Colonic mucosa (tissue), 4 donors: ENCODE measurements at regions not wholly inside any gene's neighbourhood (a gene's known extent, or its start where the extent isn't known, plus 50 kb on each side); places are given as distances from the start of the nearest gene placed in this dataset.

ENCODE experiments used
- DNase-seq: peaks from one replicate; pipeline ENCODE4 v3.0.0-alpha.2; 2020
- H3K27ac ChIP-seq: fragments of 200-600 bp; one replicate; pipeline ENCODE4 v1.8.0; 2021
- H3K27me3 ChIP-seq: fragments of 200-600 bp; one replicate; pipeline ENCODE4 v1.8.0; 2021
- H3K36me3 ChIP-seq: fragments of 200-600 bp; one replicate; pipeline ENCODE4 v1.8.0; 2021
- H3K4me1 ChIP-seq: fragments of 200-600 bp; one replicate; pipeline ENCODE4 v1.8.0; 2021; ENCODE audit warnings: mild to moderate bottlenecking
- H3K4me3 ChIP-seq: fragments of 200-600 bp; one replicate; pipeline ENCODE4 v1.8.0; 2021
- H3K9ac ChIP-seq, 2 donors: one replicate each; pipeline ENCODE4 v1.7.0; 2013; ENCODE audit warnings: control low read depth in 2 of 2, low read depth in 2 of 2, low read length in 2 of 2
- H3K9me3 ChIP-seq: fragments of 200-600 bp; one replicate; pipeline ENCODE4 v1.8.0; 2021
- CTCF ChIP-seq: fragments of 200-600 bp; IDR thresholded peaks from one replicate; pipeline ENCODE4 v1.8.0; 2022; ENCODE audit warnings: antibody characterized with exemption, mild to moderate bottlenecking
- intact Hi-C: fragments of 100-400 bp; cut with DNase I; formaldehyde crosslinking; loops from one replicate; pipeline ENCODE4 v1.14.1; 2022
- donor health status: healthy.
- donor health status: DM: no; HTN: no; CAD: no.
- donor health status: DM: no; HTN: no; CAD: no.

GRCh38 chr17:77887110-77887463 lies 71.4 kb upstream of the TNRC6C start:
- H3K4me1 ChIP-seq = no peaks in the 10 kb centered on the region
- H3K4me3 ChIP-seq = no peak overlapping the region
- H3K27me3 ChIP-seq = peaks cover 17% of the 10 kb centered on the region
- DNase-seq = no peak
- no peak for TF ChIP-seq CTCF
- H3K9ac ChIP-seq = peak overlapping the region; percentile 1 to 44
- H3K27ac ChIP-seq = no peak overlapping the region
- H3K36me3 ChIP-seq = no peaks in the 10 kb centered on the region
- H3K9me3 ChIP-seq = no peaks in the 10 kb centered on the region
- intact Hi-C loops = no loop called here

- no peaks in the 10 kb centered on the region for H3K9me3 ChIP-seq
- no peaks in the 10 kb centered on the region for H3K4me1 ChIP-seq
- H3K27ac ChIP-seq = peak overlapping the region; percentile 12
- intact Hi-C loops = no loop called here
- no peaks in the 10 kb centered on the region for H3K36me3 ChIP-seq
- TF ChIP-seq CTCF = no peak
- peaks cover 17% of the 10 kb centered on the region for H3K27me3 ChIP-seq
- peak overlapping the region; percentile 44 to 53 for H3K9ac ChIP-seq
- peak; percentile 62 for DNase-seq
- peak overlapping the region; percentile 28 for H3K4me3 ChIP-seq
These were observed 70.8 kb upstream of the TNRC6C start for GRCh38 chr17:77887464-77888241.

- Histone ChIP-seq H3K4me1 (no peaks in the 10 kb centered on the region), H3K27me3 (peaks cover 17% of the 10 kb centered on the region), H3K27ac (peak overlapping the region; percentile 12), H3K9ac (peak overlapping the region; percentile 44 to 53), H3K9me3 (no peaks in the 10 kb centered on the region), H3K36me3 (no peaks in the 10 kb centered on the region), H3K4me3 (peak overlapping the region; percentile 28)
- TF ChIP-seq CTCF = no peak
- no peak for DNase-seq
- intact Hi-C loops = no loop called here
These were observed 70.0 kb upstream of the TNRC6C start for GRCh38 chr17:77888242-77889134.

GRCh38 chr17:77889135-77889505 lies 69.4 kb upstream of the TNRC6C start:
- H3K27me3 ChIP-seq = peaks cover 17% of the 10 kb centered on the region
- H3K27ac ChIP-seq = no peak overlapping the region
- no peaks in the 10 kb centered on the region for H3K4me1 ChIP-seq
- no peaks in the 10 kb centered on the region for H3K9me3 ChIP-seq
- H3K36me3 ChIP-seq = no peaks in the 10 kb centered on the region
- intact Hi-C loops = no loop called here
- H3K9ac ChIP-seq = no peak overlapping the region
- DNase-seq = no peak
- no peak overlapping the region for H3K4me3 ChIP-seq
- TF ChIP-seq CTCF = no peak

GRCh38 chr17:77889866-77890760 lies 68.4 kb upstream of the TNRC6C start:
- intact Hi-C loops = loop anchor here (10.0 kb wide), 1 partner anchor 115 kb away; no protein-coding TSS in a partner anchor
- TF ChIP-seq CTCF = no peak
- H3K27me3 ChIP-seq = peaks cover 17% of the 10 kb centered on the region
- no peaks in the 10 kb centered on the region for H3K4me1 ChIP-seq
- no peak for DNase-seq
- no peaks in the 10 kb centered on the region for H3K9me3 ChIP-seq
- H3K27ac ChIP-seq = no peak overlapping the region
- no peak overlapping the region for H3K9ac ChIP-seq
- no peak overlapping the region for H3K4me3 ChIP-seq
- H3K36me3 ChIP-seq = no peaks in the 10 kb centered on the region
